Cardiac fibroblast (primary cell): ENCODE measurements at regions not wholly inside any gene's neighbourhood (a gene's known extent, or its start where the extent isn't known, plus 50 kb on each side); places are given as distances from the start of the nearest gene placed in this dataset.
"Not testable (repeated sequence)": the region's sequence is repeated elsewhere in the genome, so short reads cannot be mapped to it uniquely, and the experiment has no call there.

Experiments used
- DNase-seq, 2 donors: peaks; one replicate each; pipeline versions ENCODE4 v3.0.0 to v3.0.0-alpha.2; 2010; ENCODE audit warnings: low read depth in 2 of 2
- H3K4me3 ChIP-seq, 2 donors: replicated peaks in 1 of 2; 1 replicate in 1 of 2; 2 replicates in 1 of 2; pipeline ENCODE4 v1.5.1; 2011; ENCODE audit warnings: low read depth in 2 of 2, low read length in 2 of 2, mild to moderate bottlenecking in 2 of 2, moderate library complexity in 1 of 2
- CTCF ChIP-seq: IDR thresholded peaks from one replicate; pipeline ENCODE4 v1.5.1; 2011; ENCODE audit warnings: low read depth, mild to moderate bottlenecking, low read length, inconsistent platforms

DNA sequence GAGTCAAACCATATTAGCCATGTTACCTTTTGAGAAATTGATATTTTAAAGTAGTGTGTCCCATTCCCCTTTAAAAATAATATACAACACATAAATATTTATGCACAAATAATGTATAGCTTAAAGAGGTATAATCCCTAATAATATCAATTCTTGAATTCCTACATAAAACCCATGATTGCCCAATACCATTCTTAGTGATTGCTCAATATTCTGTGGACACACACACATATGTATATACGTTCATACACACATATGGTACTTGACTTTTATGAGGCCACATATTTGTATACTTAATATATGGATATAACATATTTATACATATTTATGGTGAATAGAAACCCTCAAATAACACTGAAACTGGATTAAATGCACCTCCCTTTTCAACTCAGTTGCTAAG is 367.4 kb downstream of the ZBBX start:
- H3K4me3 ChIP-seq: no peak overlapping the region
- no peak for TF ChIP-seq CTCF
- no peak for DNase-seq

GRCh38 chr3:167008791-167009190 is 371.3 kb downstream of the ZBBX start:
- no peak overlapping the region for H3K4me3 ChIP-seq
- DNase-seq: no peak
- TF ChIP-seq CTCF: no peak

GRCh38 chr3:167001374-167001773 is 378.7 kb downstream of the ZBBX start:
- H3K4me3 ChIP-seq: no peak overlapping the region
- DNase-seq: no peak
- TF ChIP-seq CTCF: no peak

DNA sequence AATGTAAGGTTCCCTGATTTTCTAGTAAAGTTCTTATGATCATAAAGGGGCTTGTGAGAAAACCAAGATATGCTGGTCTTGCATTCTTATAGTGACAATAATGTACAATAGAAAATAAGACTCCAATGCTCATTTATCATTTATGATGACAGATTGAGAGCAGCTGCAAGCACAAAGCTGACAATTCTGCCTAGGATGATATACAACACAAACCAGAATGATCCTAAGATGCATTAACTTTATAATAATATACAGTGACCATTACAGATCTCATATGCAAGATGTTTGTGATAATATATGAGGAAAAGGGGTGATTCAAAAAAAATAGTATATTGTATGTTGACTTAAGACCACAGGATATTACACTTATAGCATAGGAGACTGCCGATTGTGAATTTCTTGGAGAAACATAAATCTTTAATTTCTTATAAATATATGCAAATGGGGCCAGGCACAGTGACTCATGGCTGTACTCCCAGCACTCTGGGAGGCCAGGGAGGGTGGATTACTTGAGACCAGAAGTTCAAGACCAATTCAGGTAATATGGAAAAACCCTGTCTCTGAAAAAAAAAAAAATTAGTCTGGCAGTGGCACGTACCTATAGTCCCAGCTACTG is 387.0 kb downstream of the ZBBX start:
- no peak overlapping the region for H3K4me3 ChIP-seq
- no peak for DNase-seq
- TF ChIP-seq CTCF: no peak

DNA sequence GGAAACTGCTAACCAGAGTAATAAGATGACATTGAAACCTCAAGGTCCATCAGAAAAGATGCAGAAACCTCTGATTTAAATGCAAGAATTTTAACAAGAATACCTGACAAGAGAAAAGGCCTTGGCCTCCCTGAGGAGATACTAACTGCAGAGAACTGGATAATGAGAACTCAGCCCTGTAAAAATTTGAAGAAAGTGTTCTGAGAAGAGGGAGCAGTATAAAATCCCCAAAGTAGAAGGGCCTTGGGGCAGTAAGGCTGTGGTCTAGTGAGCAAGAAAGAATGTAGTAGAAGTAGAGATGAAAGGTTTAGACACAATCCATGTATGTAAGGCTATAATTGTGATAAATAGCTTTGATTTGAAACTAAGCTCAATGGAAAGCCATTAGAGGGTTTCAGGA is 394.1 kb downstream of the ZBBX start:
- H3K4me3 ChIP-seq: no peak overlapping the region
- TF ChIP-seq CTCF: no peak
- no peak for DNase-seq

GRCh38 chr3:166975796-166976195 is 404.3 kb downstream of the ZBBX start:
- DNase-seq: not testable (repeated sequence)

GRCh38 chr3:166967714-166968113 is 412.4 kb downstream of the ZBBX start:
- DNase-seq, H3K4me3 ChIP-seq: not testable (repeated sequence)

More at GRCh38 chr3:166975796-166976195, 404.3 kb downstream of the ZBBX start:
- H3K4me3 ChIP-seq: not testable (repeated sequence)

DNA sequence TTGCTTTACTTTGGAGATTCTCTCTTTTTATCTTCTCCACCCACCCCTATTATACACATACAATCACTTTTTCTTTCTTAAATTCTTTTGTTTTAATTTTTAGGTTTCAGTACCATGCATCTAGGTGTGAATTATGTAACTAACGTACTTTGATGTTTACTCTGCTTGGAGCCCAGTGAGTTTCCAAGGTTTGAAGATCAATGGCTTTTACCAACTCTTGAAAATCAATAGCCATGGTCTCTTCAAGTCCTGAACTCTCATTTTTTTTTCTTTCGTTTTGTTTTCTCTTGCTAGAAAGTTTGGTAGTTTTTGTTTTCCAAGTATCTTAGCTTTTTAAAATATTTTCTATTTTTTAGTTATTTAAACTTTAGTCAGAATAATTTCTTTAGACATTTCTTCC is 417.2 kb downstream of the ZBBX start:
- DNase-seq: no peak
- no peak overlapping the region for H3K4me3 ChIP-seq
- no peak for TF ChIP-seq CTCF
